Progenitor cell of endocrine pancreas (in vitro differentiated cells): ENCODE measurements at regions not wholly inside any gene's neighbourhood (a gene's known extent, or its start where the extent isn't known, plus 50 kb on each side); places are given as distances from the start of the nearest gene placed in this dataset.

Experiments
- DNase-seq: peaks from one replicate; pipeline ENCODE4 v3.0.0; 2021; ENCODE audit warnings: low spot score; ENCODE audit not compliant: unreplicated experiment
- H3K27ac Mint-ChIP-seq: 2 replicates; pipeline ENCODE4 v1.8.0; 2021; ENCODE audit warnings: mild to moderate bottlenecking, moderate library complexity, mixed read lengths
- H3K27me3 Mint-ChIP-seq: 2 replicates; pipeline ENCODE4 v1.8.0; 2021; ENCODE audit warnings: mixed read lengths
- H3K36me3 Mint-ChIP-seq: 2 replicates; pipeline ENCODE4 v1.8.0; 2022; ENCODE audit warnings: mixed read lengths; ENCODE audit not compliant: insufficient read depth
- H3K4me1 Mint-ChIP-seq: 2 replicates; pipeline ENCODE4 v1.8.0; 2021; ENCODE audit warnings: low read depth, mixed read lengths
- H3K4me3 Mint-ChIP-seq: 2 replicates; pipeline ENCODE4 v1.8.0; 2021; ENCODE audit warnings: low read depth, mild to moderate bottlenecking, moderate library complexity, mixed read lengths
- H3K9me3 Mint-ChIP-seq: 2 replicates; pipeline ENCODE4 v1.8.0; 2021; ENCODE audit warnings: low read depth, mixed read lengths
- CTCF ChIP-seq: fragments of 200-600 bp; sonication (generic); IDR thresholded peaks from one replicate; pipeline ENCODE4 v1.5.0; 2021; ENCODE audit warnings: antibody characterized with exemption, mild to moderate bottlenecking; ENCODE audit not compliant: unreplicated experiment

- no peak for TF ChIP-seq CTCF
- Mint-ChIP-seq H3K27me3 (peaks cover 23% of the 10 kb centered on the region), H3K36me3 (no peaks in the 10 kb centered on the region), H3K9me3 (no peaks in the 10 kb centered on the region), H3K4me1 (no peaks in the 10 kb centered on the region), H3K27ac (no peak overlapping the region), H3K4me3 (no peak overlapping the region)
- DNase-seq, result no peak
These were observed 142.9 kb upstream of the ARX start for GRCh38 chrX:25158635-25159034.

- Mint-ChIP-seq H3K36me3 (no peaks in the 10 kb centered on the region), H3K27me3 (peaks cover 13% of the 10 kb centered on the region), H3K4me1 (no peaks in the 10 kb centered on the region), H3K27ac (no peak overlapping the region), H3K9me3 (no peaks in the 10 kb centered on the region), H3K4me3 (no peak overlapping the region)
- TF ChIP-seq CTCF, result no peak
- no peak for DNase-seq
These were observed 141.1 kb upstream of the ARX start for GRCh38 chrX:25156832-25157231.

GRCh38 chrX:25156323-25156722, 140.6 kb upstream of the ARX start:
- Mint-ChIP-seq H3K27me3 (peaks cover 13% of the 10 kb centered on the region), H3K4me3 (no peak overlapping the region), H3K27ac (no peak overlapping the region), H3K36me3 (no peaks in the 10 kb centered on the region), H3K4me1 (peaks cover under 1% of the 10 kb centered on the region), H3K9me3 (no peaks in the 10 kb centered on the region)
- TF ChIP-seq CTCF, result no peak
- no peak for DNase-seq

GRCh38 chrX:25154168-25154567, 138.4 kb upstream of the ARX start:
- H3K9me3 Mint-ChIP-seq, result no peaks in the 10 kb centered on the region
- peaks cover 13% of the 10 kb centered on the region for H3K27me3 Mint-ChIP-seq
- H3K27ac Mint-ChIP-seq, result no peak overlapping the region
- no peak for DNase-seq
- H3K4me1 Mint-ChIP-seq, result peaks cover 1% of the 10 kb centered on the region
- no peak for TF ChIP-seq CTCF
- H3K36me3 Mint-ChIP-seq, result no peaks in the 10 kb centered on the region
- H3K4me3 Mint-ChIP-seq, result no peak overlapping the region

GRCh38 chrX:25151749-25152148, 136.0 kb upstream of the ARX start:
- Mint-ChIP-seq H3K27ac (no peak overlapping the region), H3K9me3 (no peaks in the 10 kb centered on the region), H3K4me3 (no peak overlapping the region), H3K36me3 (no peaks in the 10 kb centered on the region), H3K4me1 (peaks cover 1% of the 10 kb centered on the region), H3K27me3 (peaks cover 15% of the 10 kb centered on the region)
- TF ChIP-seq CTCF, result no peak
- DNase-seq, result no peak
